ENCODE measurements at regions not wholly inside any gene's neighbourhood (a gene's known extent, or its start where the extent isn't known, plus 50 kb on each side); places are given as distances from the start of the nearest gene placed in this dataset.

- no peak for DNase-seq (ENCODE audit: extremely low spot score, unreplicated experiment)
- no peak for TF ChIP-seq CTCF (conservative IDR thresholded peaks at IDR 0.05)
- no peak overlapping the region for H3K27ac Mint-ChIP-seq
- H3K4me3 Mint-ChIP-seq: no peak overlapping the region
- H3K9me3 Mint-ChIP-seq: peaks cover 15% of the 10 kb centered on the region
- peaks cover 18% of the 10 kb centered on the region for H3K4me1 Mint-ChIP-seq (ENCODE audit: unreplicated experiment)
- H3K36me3 Mint-ChIP-seq: peaks cover 5% of the 10 kb centered on the region
- no peaks in the 10 kb centered on the region for H3K27me3 Mint-ChIP-seq
Measured at GRCh38 chr2:220930271-220931076, 641.6 kb downstream of the EPHA4 start.

- H3K9me3 Mint-ChIP-seq: peaks cover 15% of the 10 kb centered on the region
- no peak overlapping the region for H3K4me3 Mint-ChIP-seq
Measured at GRCh38 chr2:220931491-220931890, 640.6 kb downstream of the EPHA4 start.

GRCh38 chr2:220932041-220932440, 640.1 kb downstream of the EPHA4 start:
- Mint-ChIP-seq H3K9me3 (peaks cover 9% of the 10 kb centered on the region), H3K4me3 (no peak overlapping the region), H3K36me3 (peaks cover 2% of the 10 kb centered on the region), H3K27ac (no peak overlapping the region), H3K4me1 (ENCODE audit: unreplicated experiment) (peaks cover 25% of the 10 kb centered on the region), H3K27me3 (no peaks in the 10 kb centered on the region)
- no peak for TF ChIP-seq CTCF (conservative IDR thresholded peaks at IDR 0.05)
- DNase-seq (ENCODE audit: extremely low spot score, unreplicated experiment): no peak

More at GRCh38 chr2:220931491-220931890, 640.6 kb downstream of the EPHA4 start:
- Mint-ChIP-seq H3K4me1 (ENCODE audit: unreplicated experiment) (peaks cover 20% of the 10 kb centered on the region), H3K27me3 (no peaks in the 10 kb centered on the region), H3K27ac (no peak overlapping the region), H3K36me3 (peaks cover 5% of the 10 kb centered on the region)
- no peak for TF ChIP-seq CTCF (conservative IDR thresholded peaks at IDR 0.05)
- no peak for DNase-seq (ENCODE audit: extremely low spot score, unreplicated experiment)

GRCh38 chr2:220935789-220936321, 636.2 kb downstream of the EPHA4 start:
- no peaks in the 10 kb centered on the region for H3K36me3 Mint-ChIP-seq
- no peak for DNase-seq (ENCODE audit: extremely low spot score, unreplicated experiment)
- H3K4me3 Mint-ChIP-seq: no peak overlapping the region
- H3K9me3 Mint-ChIP-seq: no peaks in the 10 kb centered on the region
- TF ChIP-seq CTCF (conservative IDR thresholded peaks at IDR 0.05): no peak
- no peak overlapping the region for H3K27ac Mint-ChIP-seq
- peaks cover 19% of the 10 kb centered on the region for H3K4me1 Mint-ChIP-seq (ENCODE audit: unreplicated experiment)
- no peaks in the 10 kb centered on the region for H3K27me3 Mint-ChIP-seq

- Mint-ChIP-seq H3K36me3 (no peaks in the 10 kb centered on the region), H3K4me1 (ENCODE audit: unreplicated experiment) (peaks cover 12% of the 10 kb centered on the region), H3K27me3 (no peaks in the 10 kb centered on the region), H3K4me3 (no peak overlapping the region), H3K9me3 (no peaks in the 10 kb centered on the region), H3K27ac (peak overlapping the region; percentile 25)
- DNase-seq (ENCODE audit: extremely low spot score, unreplicated experiment): no peak
- no peak for TF ChIP-seq CTCF (conservative IDR thresholded peaks at IDR 0.05)
Measured at GRCh38 chr2:220936641-220937197, 635.4 kb downstream of the EPHA4 start.
